ENCODE measurements at regions not wholly inside any gene's neighbourhood (a gene's known extent, or its start where the extent isn't known, plus 50 kb on each side); places are given as distances from the start of the nearest gene placed in this dataset.

DNA sequence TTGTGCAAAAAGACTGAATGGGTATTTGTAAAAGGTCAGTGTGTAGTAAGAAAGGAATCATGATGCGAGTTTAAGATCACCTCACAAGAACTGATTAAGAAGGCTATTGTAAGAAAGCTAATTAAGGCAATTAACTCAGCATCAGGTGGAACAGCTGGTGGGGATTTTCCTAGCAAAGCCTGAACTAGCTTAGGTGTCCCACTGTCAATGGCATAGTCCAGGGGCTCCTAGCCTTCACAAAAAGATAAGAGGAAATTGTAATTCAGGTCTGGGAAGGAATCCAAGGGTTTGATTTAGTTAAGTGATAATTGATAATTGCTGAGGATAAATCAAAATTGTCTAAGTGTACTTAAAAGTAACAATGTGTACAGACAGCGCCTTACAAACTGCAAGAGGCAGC is 901.6 kb downstream of the TUSC7 start:
- TF ChIP-seq CTCF (IDR thresholded peaks at IDR 0.05): no peak
- TF ChIP-seq POLR2A (IDR thresholded peaks at IDR 0.05): no peak

All from Peyer's patch (tissue), 4 donors.